ENCODE measurements at regions not wholly inside any gene's neighbourhood (a gene's known extent, or its start where the extent isn't known, plus 50 kb on each side); places are given as distances from the start of the nearest gene placed in this dataset.

GRCh38 chr1:227388214-227389168 is 70.2 kb upstream of the CDC42BPA start (continued):
- TF ChIP-seq ZNF518B (CRISPR knock-in tag; IDR thresholded peaks at IDR 0.05) (no peak), ZHX1 (conservative IDR thresholded peaks at IDR 0.05; ENCODE audit: low read length) (no peak), GMEB1 (CRISPR knock-in tag; IDR thresholded peaks at IDR 0.05) (no peak), TAL1 (IDR thresholded peaks at IDR 0.05) (no peak), GTF2B (IDR thresholded peaks at IDR 0.05; ENCODE audit: extremely low read depth, insufficient read length) (no peak)
